HepG2 (cell line): ENCODE measurements at regions not wholly inside any gene's neighbourhood (a gene's known extent, or its start where the extent isn't known, plus 50 kb on each side); places are given as distances from the start of the nearest gene placed in this dataset.

Source experiments
- ATAC-seq: fragments of 200-7000 bp; cut with Tn5 transposase; 3 replicates; pipeline ENCODE4 v1.9.1; 2020; ENCODE audit warnings: mild to moderate bottlenecking, moderate library complexity
- BruUV-seq: library from RNA; stranded (reverse); fragments of 400-500 nt; replicated peaks from 2 replicates; lab custom pipeline; 2021; lab: Mats Ljungman, UMichigan
- CTCF ChIA-PET: fragments of 300-600 bp; formaldehyde crosslinking; extraction: SDS; loops from one replicate; lab custom pipeline; 2021; ENCODE audit warnings: low total read pairs, inconsistent platforms, low intra/inter-chr PET ratio; lab: Yijun Ruan, JAX
- POLR2A ChIA-PET: fragments of 350-600 bp; sonication (Branson Sonifier 250); formaldehyde crosslinking; loops from one replicate; lab custom pipeline; 2020; ENCODE audit warnings: antibody characterized with exemption, inconsistent platforms; lab: Yijun Ruan, JAX
- DNase-seq: peaks from one replicate; pipeline ENCODE4 v3.0.0-alpha.2; 2015; ENCODE audit warnings: low spot score
- FAIRE-seq: peaks from 3 replicates; lab custom pipeline; 2011; peaks lifted over from hg19 to GRCh38; lab: Jason Lieb, UNC
- H2AFZ ChIP-seq: one replicate; pipeline ENCODE4 v1.6.1; 2011; ENCODE audit warnings: low read length, inconsistent platforms
- H3K27ac ChIP-seq: fragments of 300-600 bp; 3 replicates; pipeline ENCODE4 v1.8.0; 2011; ENCODE audit warnings: mixed run types, mild to moderate bottlenecking, mixed read lengths, low read length, inconsistent platforms; ENCODE audit not compliant: insufficient read depth; ENCODE audit errors: extremely low read length
- H3K27me3 ChIP-seq, 2 experiments: fragments of 200-600 bp in 1 of 2; 2 replicates in 1 of 2; 3 replicates in 1 of 2; pipeline versions ENCODE4 v1.6.0 to v1.8.0; 2011; ENCODE audit warnings: low read length in 2 of 2, mild to moderate bottlenecking in 2 of 2, moderate library complexity in 2 of 2, inconsistent platforms in 1 of 2; ENCODE audit not compliant: insufficient read depth in 2 of 2, control insufficient read depth in 1 of 2
- H3K36me3 ChIP-seq, 2 experiments: fragments of 200-600 bp in 1 of 2; replicated peaks in 1 of 2; 2 replicates in 1 of 2; 3 replicates in 1 of 2; pipeline versions ENCODE4 v1.5.1 to v1.8.0; 2011; ENCODE audit warnings: low read length in 2 of 2, inconsistent platforms in 1 of 2; ENCODE audit not compliant: insufficient read depth in 2 of 2, control insufficient read depth in 1 of 2
- H3K4me1 ChIP-seq: 2 replicates; pipeline ENCODE4 v1.5.1; 2012; ENCODE audit warnings: low read length, inconsistent platforms; ENCODE audit not compliant: insufficient read depth
- H3K4me2 ChIP-seq: 2 replicates; pipeline ENCODE4 v1.6.0; 2011; ENCODE audit warnings: low read depth, low read length, inconsistent platforms
- H3K4me3 ChIP-seq, 3 experiments: fragments of 200-600 bp in 1 of 3; sonication (generic), shearing (Covaris generic) in 1 of 3; replicated peaks in 1 of 3; 2 replicates each; pipeline ENCODE4 v1.5.1; 2011 to 2016; ENCODE audit warnings: low read length in 3 of 3, inconsistent platforms in 2 of 3, low read depth in 2 of 3, mild to moderate bottlenecking in 2 of 3, control low read depth in 1 of 3, mixed read lengths in 1 of 3; ENCODE audit not compliant: insufficient read depth in 1 of 3
- H3K79me2 ChIP-seq: one replicate; pipeline ENCODE4 v1.6.1; 2011; ENCODE audit warnings: low read length, inconsistent platforms; ENCODE audit not compliant: insufficient read depth
- H3K9ac ChIP-seq: 2 replicates; pipeline ENCODE4 v1.6.0; 2011; ENCODE audit warnings: mild to moderate bottlenecking, low read depth, low read length, inconsistent platforms; ENCODE audit not compliant: insufficient read depth
- H3K9me3 ChIP-seq: 2 replicates; pipeline ENCODE4 v1.5.1; 2012; ENCODE audit warnings: mild to moderate bottlenecking, low read length
- H4K20me1 ChIP-seq: 2 replicates; pipeline ENCODE4 v1.6.0; 2011; ENCODE audit warnings: inconsistent platforms, mild to moderate bottlenecking, low read length, moderate library complexity; ENCODE audit not compliant: insufficient read depth
- CENPX ChIP-seq: sonication (generic); formaldehyde crosslinking; IDR thresholded peaks from 2 replicates; pipeline ENCODE4 v1.9.0; 2021; ENCODE audit warnings: mild to moderate bottlenecking, missing genetic modification reagents, moderate library complexity
- CREBL2 ChIP-seq: sonication (generic); formaldehyde crosslinking; IDR thresholded peaks from 2 replicates; pipeline ENCODE4 v1.8.1; 2023; ENCODE audit warnings: missing genetic modification reagents, mild to moderate bottlenecking, borderline replicate concordance
- EHMT2 ChIP-seq: fragments of 200-600 bp; sonication (generic); IDR thresholded peaks from 2 replicates; pipeline ENCODE4 v1.7.0; 2017; ENCODE audit warnings: antibody characterized with exemption, low read depth, low read length, borderline replicate concordance
- ETV6 ChIP-seq: sonication (generic); formaldehyde crosslinking; conservative IDR thresholded peaks from 2 replicates; pipeline ENCODE4 v1.4.0; 2020; ENCODE audit warnings: missing genetic modification reagents
- FOXK1 ChIP-seq: sonication (generic); formaldehyde crosslinking; IDR thresholded peaks from 2 replicates; pipeline ENCODE4 v1.4.0; 2020; ENCODE audit warnings: low read depth, missing genetic modification reagents, borderline replicate concordance
- KAT7 ChIP-seq: IDR thresholded peaks from 2 replicates; pipeline ENCODE4 v1.6.1; 2018; ENCODE audit warnings: borderline replicate concordance, missing compliant biosample characterization
- KLF16 ChIP-seq, 2 experiments: sonication (generic) in 1 of 2; formaldehyde crosslinking in 1 of 2; IDR thresholded peaks; 2 replicates each; pipeline versions ENCODE4 v1.6.1 to v1.8.0; 2016 to 2023; ENCODE audit warnings: missing genetic modification reagents in 2 of 2, missing compliant biosample characterization in 1 of 2
- RBM39 ChIP-seq: fragments of 200-400 bp; formaldehyde crosslinking; IDR thresholded peaks from one replicate; pipeline ENCODE4 v1.6.1; 2018; ENCODE audit warnings: antibody characterized with exemption, mild to moderate bottlenecking, low read depth, low read length; ENCODE audit not compliant: poor library complexity, severe bottlenecking
- RFX3 ChIP-seq: IDR thresholded peaks from 2 replicates; pipeline ENCODE4 v1.6.1; 2016; ENCODE audit warnings: missing biosample characterization, missing genetic modification reagents
- SMARCC2 ChIP-seq: fragments of 450-650 bp; IDR thresholded peaks from 2 replicates; pipeline ENCODE4 v1.6.1; 2017; ENCODE audit warnings: antibody characterized with exemption, mild to moderate bottlenecking
- STAG1 ChIP-seq: sonication (generic); formaldehyde crosslinking; IDR thresholded peaks from 2 replicates; pipeline ENCODE4 v1.4.0; 2020; ENCODE audit warnings: missing genetic modification reagents
- STAT5B ChIP-seq: sonication (generic); formaldehyde crosslinking; IDR thresholded peaks from 2 replicates; pipeline ENCODE4 v1.4.0; 2020; ENCODE audit warnings: missing genetic modification reagents
- ZNF512 ChIP-seq: sonication (generic); formaldehyde crosslinking; IDR thresholded peaks from 2 replicates; pipeline ENCODE4 v1.4.0; 2020; ENCODE audit warnings: mild to moderate bottlenecking, missing genetic modification reagents
- in situ Hi-C: cut with HindIII; loops from 2 replicates; pipeline ENCODE4 v1.10.0; 2017; ENCODE audit warnings: low pct_unique_long_range_greater_than_20kb; ENCODE audit not compliant: extremely low pct_ligation_motif_present
- intact Hi-C: fragments of 100-400 bp; cut with micrococcal nuclease; formaldehyde crosslinking; loops from one replicate; pipeline ENCODE4 v1.10.0; 2022; ENCODE audit not compliant: unreplicated experiment
- TF ChIP-seq, protein P1 (sequence below): sonication (generic); formaldehyde crosslinking; IDR thresholded peaks from 2 replicates; pipeline ENCODE4 v1.5.0; 2020; ENCODE audit warnings: missing genetic modification reagents
- TF ChIP-seq, protein P2 (sequence below): sonication (generic); formaldehyde crosslinking; IDR thresholded peaks from 2 replicates; pipeline ENCODE4 v1.8.1; 2022; ENCODE audit warnings: low read depth, mild to moderate bottlenecking, missing genetic modification reagents

DNA sequence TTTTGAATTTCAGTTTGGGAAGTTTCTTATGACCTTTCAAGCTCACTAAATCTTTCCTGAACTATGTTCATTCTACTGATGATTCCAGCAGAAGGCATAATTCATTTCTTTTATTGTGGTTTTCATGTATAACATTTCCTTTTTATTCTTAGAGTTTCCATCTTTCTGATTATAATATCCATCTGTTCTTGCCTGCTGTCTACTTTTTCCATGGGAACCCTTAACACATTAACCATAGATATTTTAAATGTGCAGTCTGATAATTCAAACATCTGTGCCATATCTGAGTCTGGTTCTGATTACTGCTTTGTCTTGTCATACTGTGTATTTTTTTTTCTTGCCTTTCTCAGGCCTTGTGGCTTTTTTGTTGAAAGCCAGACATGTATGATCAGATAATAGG lies 234.7 kb downstream of the COX7B2 start:
- H2AFZ ChIP-seq, result no peak overlapping the region
- intact Hi-C loops, result no loop called here
- ATAC-seq, result no peak
- no peak for TF ChIP-seq FOXK1
- no peak for TF ChIP-seq ETV6 (CRISPR knock-in tag)
- no peak for TF ChIP-seq SMARCC2
- TF ChIP-seq RFX3, result no peak
- no peak for TF ChIP-seq RBM39
- TF ChIP-seq STAG1 (CRISPR knock-in tag), result no peak
- no peak for TF ChIP-seq EHMT2
- TF ChIP-seq, protein P1, sequence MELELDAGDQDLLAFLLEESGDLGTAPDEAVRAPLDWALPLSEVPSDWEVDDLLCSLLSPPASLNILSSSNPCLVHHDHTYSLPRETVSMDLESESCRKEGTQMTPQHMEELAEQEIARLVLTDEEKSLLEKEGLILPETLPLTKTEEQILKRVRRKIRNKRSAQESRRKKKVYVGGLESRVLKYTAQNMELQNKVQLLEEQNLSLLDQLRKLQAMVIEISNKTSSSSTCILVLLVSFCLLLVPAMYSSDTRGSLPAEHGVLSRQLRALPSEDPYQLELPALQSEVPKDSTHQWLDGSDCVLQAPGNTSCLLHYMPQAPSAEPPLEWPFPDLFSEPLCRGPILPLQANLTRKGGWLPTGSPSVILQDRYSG (CRISPR knock-in tag), result no peak
- TF ChIP-seq, protein P2, sequence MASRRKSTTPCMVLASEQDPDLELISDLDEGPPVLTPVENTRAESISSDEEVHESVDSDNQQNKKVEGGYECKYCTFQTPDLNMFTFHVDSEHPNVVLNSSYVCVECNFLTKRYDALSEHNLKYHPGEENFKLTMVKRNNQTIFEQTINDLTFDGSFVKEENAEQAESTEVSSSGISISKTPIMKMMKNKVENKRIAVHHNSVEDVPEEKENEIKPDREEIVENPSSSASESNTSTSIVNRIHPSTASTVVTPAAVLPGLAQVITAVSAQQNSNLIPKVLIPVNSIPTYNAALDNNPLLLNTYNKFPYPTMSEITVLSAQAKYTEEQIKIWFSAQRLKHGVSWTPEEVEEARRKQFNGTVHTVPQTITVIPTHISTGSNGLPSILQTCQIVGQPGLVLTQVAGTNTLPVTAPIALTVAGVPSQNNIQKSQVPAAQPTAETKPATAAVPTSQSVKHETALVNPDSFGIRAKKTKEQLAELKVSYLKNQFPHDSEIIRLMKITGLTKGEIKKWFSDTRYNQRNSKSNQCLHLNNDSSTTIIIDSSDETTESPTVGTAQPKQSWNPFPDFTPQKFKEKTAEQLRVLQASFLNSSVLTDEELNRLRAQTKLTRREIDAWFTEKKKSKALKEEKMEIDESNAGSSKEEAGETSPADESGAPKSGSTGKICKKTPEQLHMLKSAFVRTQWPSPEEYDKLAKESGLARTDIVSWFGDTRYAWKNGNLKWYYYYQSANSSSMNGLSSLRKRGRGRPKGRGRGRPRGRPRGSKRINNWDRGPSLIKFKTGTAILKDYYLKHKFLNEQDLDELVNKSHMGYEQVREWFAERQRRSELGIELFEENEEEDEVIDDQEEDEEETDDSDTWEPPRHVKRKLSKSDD (CRISPR knock-in tag), result no peak
- no peak for TF ChIP-seq KLF16 (CRISPR knock-in tag; IDR thresholded peaks at IDR 0.05)
- no peak for TF ChIP-seq STAT5B
- TF ChIP-seq ZNF512 (CRISPR knock-in tag), result no peak
- TF ChIP-seq CREBL2 (CRISPR knock-in tag), result no peak
- no peak for TF ChIP-seq KAT7 (CRISPR knock-in tag)
- no peak for TF ChIP-seq CENPX (CRISPR knock-in tag)
- H3K4me1 ChIP-seq, result no peaks in the 10 kb centered on the region
- ChIA-PET POLR2A (no interaction called here), CTCF (no interaction called here)
- in situ Hi-C loops, result no loop called here
- no TSS peak for BruUV-seq
- no peaks in the 10 kb centered on the region for H3K36me3 ChIP-seq
- no peak for DNase-seq
- H4K20me1 ChIP-seq, result no peaks in the 10 kb centered on the region
- no peak overlapping the region for H3K4me2 ChIP-seq
- no peak overlapping the region for H3K4me3 ChIP-seq
- H3K79me2 ChIP-seq, result no peaks in the 10 kb centered on the region
- H3K27ac ChIP-seq, result no peak overlapping the region
- FAIRE-seq, result no peak
- no peak overlapping the region for H3K9ac ChIP-seq
- no peaks in the 10 kb centered on the region for H3K27me3 ChIP-seq
- peaks cover 33% of the 10 kb centered on the region for H3K9me3 ChIP-seq
